ENCODE measurements at regions not wholly inside any gene's neighbourhood (a gene's known extent, or its start where the extent isn't known, plus 50 kb on each side); places are given as distances from the start of the nearest gene placed in this dataset.
A peak's percentile ranks its signal among the peaks of the same experiment; 100 is the strongest.
"Not testable (repeated sequence)": the region's sequence is repeated elsewhere in the genome, so short reads cannot be mapped to it uniquely, and the experiment has no call there.

GRCh38 chr9:22508354-22508753, 61.7 kb downstream of the DMRTA1 start:
- not testable (repeated sequence) for DNase-seq

DNA sequence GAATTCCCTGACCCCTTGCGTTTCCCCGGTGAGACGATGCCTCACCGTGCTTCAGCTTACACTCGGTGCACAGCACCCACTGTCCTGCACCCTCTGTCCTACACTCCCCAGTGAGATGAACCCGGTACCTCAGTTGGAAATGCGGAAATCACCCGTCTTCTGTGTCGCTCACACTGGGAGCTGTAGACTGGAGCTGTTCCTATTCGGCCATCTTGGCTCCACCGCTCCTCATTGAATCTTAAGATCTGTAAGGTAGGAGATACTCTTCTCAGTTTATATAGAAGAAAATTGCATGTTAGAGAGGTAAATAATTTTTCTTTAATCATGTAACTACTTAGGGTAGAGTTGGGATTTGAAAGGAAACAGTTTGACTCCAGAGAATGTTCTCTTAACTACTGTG, 62.2 kb downstream of the DMRTA1 start:
- DNase-seq: no peak

GRCh38 chr9:22512495-22512894, 65.9 kb downstream of the DMRTA1 start:
- peak; percentile 72 for DNase-seq

DNA sequence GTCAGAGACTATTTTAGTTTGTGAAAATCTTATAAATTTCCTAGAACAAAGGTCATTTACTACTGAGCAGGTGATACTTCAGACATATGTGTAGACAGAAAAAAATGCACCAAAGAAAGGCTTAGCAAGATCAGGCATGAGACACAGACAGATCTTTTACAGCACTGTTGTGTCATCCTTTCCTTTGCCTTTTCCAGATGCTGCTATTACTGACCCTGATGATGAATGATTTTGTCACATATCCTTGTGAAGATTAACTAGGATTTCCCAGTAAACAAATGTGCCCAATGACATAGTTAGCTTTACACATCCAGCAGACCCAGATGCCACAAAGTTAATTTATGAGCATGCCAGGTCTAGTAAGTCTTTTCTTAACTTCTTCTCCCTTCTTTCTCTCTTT, 68.2 kb downstream of the DMRTA1 start:
- DNase-seq: peak; percentile 46

DNA sequence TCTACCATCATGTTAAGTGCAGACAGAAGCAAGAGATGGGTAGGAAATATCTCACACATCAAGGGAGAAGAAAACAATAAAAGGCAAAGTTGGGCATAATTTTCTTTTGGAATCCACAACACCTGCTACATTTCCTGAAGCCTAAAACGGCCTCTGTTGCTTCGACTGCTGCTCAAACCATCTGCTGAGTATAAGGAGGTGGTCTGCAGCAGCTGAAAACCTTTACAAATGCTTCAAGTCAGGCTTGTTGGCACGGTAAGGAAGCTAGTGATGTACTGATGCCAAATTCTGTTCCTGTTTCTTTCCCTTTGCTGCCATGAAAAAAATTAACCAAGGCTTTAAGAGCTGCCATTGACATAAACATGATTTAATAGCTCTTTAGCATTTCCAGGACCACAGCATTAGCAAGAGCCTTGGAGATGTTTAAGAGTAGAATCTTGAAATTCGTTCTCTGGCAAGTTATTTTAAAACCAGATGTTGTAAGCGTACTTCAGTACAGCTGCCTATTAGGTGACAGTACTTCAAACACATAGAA, 75.6 kb downstream of the DMRTA1 start:
- DNase-seq: no peak

DNA sequence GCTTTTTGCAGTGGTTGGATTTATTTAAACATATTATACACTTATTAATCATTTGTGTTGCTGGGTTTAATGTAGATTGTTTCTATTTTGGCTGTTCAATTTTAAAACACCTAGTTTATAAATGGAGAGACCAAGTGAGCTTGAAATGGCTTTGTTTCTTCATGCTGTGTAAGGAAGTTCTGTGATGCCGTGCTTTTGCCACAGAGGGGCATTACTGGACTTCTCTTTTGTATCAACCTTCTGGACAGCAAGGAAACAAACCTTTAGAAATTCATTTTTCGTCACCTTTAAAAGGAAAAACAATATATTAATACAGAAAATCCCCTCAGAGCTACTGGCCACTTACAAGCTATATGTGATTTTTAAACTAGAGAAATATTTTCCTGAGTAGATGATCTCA, 81.9 kb downstream of the DMRTA1 start:
- DNase-seq: peak; percentile 53

DNA sequence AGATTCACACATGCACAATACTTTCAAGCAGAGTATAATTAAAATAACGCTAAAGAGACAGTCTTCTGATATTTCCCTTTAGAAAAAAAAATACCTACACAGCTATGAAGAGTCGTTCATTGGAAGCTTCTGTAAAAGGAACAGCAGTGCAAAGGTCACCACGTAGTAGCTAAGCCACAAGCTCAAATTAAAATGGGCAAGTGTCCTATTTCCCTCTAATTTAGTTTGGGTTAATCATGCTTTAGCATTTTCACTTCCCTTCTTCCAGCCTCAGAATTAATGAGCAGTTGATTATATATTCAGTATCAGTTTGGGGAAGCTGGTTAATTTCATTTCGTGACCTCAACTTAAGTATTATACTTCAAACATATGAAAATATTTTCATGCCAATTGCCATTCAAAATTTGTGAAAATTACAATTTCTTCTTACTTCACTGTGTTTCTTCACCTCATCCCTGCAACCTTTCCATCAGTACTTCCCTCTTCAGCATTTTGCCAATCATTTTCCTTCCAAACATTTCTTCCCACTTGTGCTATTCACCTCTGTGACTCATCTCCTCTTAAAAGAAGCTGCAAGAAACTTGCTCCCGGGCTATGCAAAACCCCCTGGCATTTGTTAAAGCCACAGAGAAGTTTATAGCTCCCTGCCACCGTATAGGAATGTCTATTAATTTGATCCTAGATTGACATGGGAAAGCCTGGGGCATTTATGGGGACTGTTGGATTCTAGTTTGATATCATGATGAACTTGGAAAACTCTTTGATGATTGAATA, 83.0 kb downstream of the DMRTA1 start:
- no peak for DNase-seq

DNA sequence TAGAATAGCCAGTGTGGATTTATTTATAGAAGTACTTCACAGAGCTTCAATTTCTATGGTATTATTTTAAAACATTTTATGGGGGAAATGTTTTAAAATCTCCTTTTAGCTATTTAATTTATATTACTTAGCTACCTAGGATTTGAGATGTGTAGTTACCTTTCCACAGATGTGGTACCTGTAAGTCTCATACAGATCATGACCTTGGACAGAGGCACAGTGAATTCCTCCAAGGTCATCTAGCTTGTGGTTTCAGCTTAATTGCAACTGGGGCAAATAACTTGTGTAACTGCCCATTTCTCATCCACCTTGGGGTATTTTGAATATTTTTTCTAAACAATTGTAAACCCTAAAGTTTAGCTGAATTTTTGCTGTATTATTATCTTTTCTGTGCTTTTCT, 89.2 kb downstream of the DMRTA1 start:
- no peak for DNase-seq

DNA sequence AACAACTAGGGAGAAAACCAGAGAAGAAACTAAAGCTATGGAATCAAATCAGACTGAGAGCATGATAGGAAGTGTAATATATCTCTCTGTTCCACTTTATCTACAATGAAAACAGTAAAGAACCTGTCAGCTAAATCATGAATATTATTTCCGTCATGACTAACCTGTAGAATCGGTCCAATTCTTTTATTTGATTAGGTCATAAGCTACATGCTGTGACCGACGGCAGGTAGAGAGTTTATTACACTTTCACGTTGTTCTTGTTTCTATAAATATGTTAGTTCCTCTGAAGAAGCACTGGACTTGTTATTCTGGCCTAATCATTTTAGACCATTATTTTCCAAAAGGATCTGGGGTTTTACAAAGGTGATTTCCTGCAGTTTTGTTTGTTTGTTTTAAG, 91.1 kb downstream of the DMRTA1 start:
- DNase-seq: no peak

DNA sequence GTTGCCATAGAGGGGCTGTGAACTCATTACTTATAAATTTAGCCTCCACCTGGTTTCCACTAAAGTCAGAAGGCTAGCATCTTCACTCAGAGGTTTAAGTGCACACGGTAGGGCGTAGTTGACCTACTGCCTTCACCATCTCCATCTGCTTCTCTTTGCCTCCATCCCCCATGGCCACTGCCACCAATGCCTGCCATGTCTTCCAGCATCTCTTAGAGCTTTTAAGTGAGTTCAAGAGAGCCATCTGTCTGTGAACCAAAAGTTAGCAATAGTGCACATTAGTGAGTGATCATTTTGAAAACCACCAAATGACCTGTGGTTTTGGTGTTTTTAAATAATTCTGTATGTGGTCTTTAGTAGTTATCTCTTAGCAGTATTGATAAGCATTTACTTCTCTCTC, 102.0 kb downstream of the DMRTA1 start:
- no peak for DNase-seq

- DNase-seq: no peak
These were observed 128.1 kb downstream of the DMRTA1 start for GRCh38 chr9:22574740-22575139.

DNA sequence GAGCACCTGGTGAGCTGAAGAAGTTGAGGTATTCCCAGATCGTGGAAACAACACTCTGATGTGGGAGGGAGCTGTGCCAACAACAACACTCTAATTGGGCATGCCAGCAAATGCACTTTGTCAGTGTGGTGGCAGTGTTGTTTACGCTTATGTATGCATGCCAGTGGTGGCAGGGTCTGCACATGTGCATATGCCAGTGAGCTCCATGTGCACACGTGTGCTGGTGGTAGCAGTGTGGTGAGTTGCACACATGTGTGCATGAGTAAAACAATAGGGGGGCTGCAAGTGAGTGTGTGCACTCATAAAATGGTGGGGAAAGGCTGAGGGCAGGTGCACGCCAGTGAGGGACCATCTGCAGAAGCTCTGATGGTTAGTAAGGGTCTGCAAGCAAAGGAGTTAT, 134.2 kb downstream of the DMRTA1 start:
- DNase-seq: no peak

- DNase-seq: no peak
These were observed 135.6 kb downstream of the DMRTA1 start for GRCh38 chr9:22582221-22582620.

GRCh38 chr9:22588918-22589317, 142.3 kb downstream of the DMRTA1 start:
- DNase-seq: no peak

- DNase-seq: no peak
These were observed 143.9 kb downstream of the DMRTA1 start for GRCh38 chr9:22590336-22591033.

GRCh38 chr9:22595805-22596204, 149.2 kb downstream of the DMRTA1 start:
- no peak for DNase-seq

- peak; percentile 1 for DNase-seq
These were observed 170.5 kb downstream of the DMRTA1 start for GRCh38 chr9:22617156-22617555.

- peak; percentile 89 for DNase-seq
These were observed 176.2 kb downstream of the DMRTA1 start for GRCh38 chr9:22622815-22623214.

- DNase-seq: peak; percentile 64
These were observed 176.6 kb downstream of the DMRTA1 start for GRCh38 chr9:22623236-22623635.

- no peak for DNase-seq
These were observed 178.9 kb downstream of the DMRTA1 start for GRCh38 chr9:22625540-22625939.

- DNase-seq: no peak
These were observed 196.9 kb downstream of the DMRTA1 start for GRCh38 chr9:22643541-22643940.

GRCh38 chr9:22645893-22646292, 199.3 kb downstream of the DMRTA1 start:
- no peak for DNase-seq

DNA sequence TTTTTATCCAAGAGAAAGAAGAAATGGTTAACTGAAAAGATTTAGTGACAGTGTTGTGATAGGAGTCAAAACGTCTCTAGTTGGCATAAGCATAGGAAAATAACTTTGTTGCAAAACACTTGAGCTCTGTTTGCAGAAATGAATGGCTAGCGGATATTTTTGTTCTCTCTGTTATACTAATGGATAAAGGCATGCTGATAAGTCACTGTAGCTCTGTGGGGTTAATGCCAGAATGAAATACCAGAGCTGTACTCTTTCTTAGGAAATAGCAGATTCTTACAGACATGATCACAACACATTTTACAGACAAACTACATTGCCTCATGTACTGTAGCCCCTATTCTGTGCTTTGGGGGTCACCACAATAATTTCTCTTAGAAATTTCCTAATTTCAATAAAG, 202.8 kb downstream of the DMRTA1 start:
- DNase-seq: no peak

DNA sequence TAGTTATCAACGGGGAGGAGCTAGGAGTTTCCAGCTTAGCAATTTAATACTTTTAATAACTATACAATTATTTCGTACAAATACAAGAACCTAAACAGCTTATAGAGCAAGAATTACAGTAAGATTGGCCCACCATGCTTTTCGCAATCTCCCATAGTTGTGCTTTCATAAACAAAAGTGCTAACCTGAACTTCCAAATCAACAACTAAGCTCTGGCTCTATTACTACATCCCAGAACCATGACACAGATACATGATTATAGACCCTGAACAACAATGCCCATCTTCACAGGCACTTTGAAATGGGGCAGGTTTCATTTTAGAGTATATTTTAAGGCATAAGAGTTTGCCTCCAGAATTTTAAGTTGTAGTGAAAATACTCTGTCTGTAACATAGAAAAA, 203.5 kb downstream of the DMRTA1 start:
- DNase-seq: no peak
